Kidney (tissue), 13 donors: ENCODE measurements at regions not wholly inside any gene's neighbourhood (a gene's known extent, or its start where the extent isn't known, plus 50 kb on each side); places are given as distances from the start of the nearest gene placed in this dataset.

Experiments used
- DNase-seq, 5 donors: peaks; one replicate each; pipeline ENCODE4 v3.0.0-alpha.2; 2013 to 2020
- FAIRE-seq: peaks from 2 replicates; lab custom pipeline; 2012; peaks lifted over from hg19 to GRCh38; lab: Jason Lieb, UNC
- H3K27ac ChIP-seq, 2 donors: one replicate each; pipeline ENCODE4 v1.7.0; 2013; ENCODE audit warnings: low read depth in 2 of 2, low read length in 2 of 2, inconsistent platforms in 1 of 2
- H3K27me3 ChIP-seq: one replicate; pipeline ENCODE4 v1.7.1; 2013; ENCODE audit warnings: low read length, inconsistent platforms; ENCODE audit not compliant: control insufficient read depth, insufficient read depth
- H3K36me3 ChIP-seq, 3 donors: one replicate each; pipeline versions ENCODE4 v1.7.0 to v1.7.1; 2013; ENCODE audit warnings: low read length in 3 of 3, control low read depth in 1 of 3, inconsistent platforms in 1 of 3; ENCODE audit not compliant: insufficient read depth in 3 of 3, control insufficient read depth in 2 of 3
- H3K4me1 ChIP-seq, 3 donors: one replicate each; pipeline versions ENCODE4 v1.7.0 to v1.7.1; 2013; ENCODE audit warnings: low read length in 3 of 3, inconsistent platforms in 1 of 3, low read depth in 1 of 3; ENCODE audit not compliant: control insufficient read depth in 2 of 3, insufficient read depth in 2 of 3
- H3K4me3 ChIP-seq, 3 donors: one replicate each; pipeline versions ENCODE4 v1.7.0 to v1.8.1; 2013; ENCODE audit warnings: low read length in 3 of 3, control low read depth in 1 of 3, inconsistent platforms in 1 of 3
- H3K9ac ChIP-seq, 3 donors: one replicate each; pipeline versions ENCODE4 v1.7.0 to v1.7.1; 2013; ENCODE audit warnings: low read length in 3 of 3, control low read depth in 1 of 3, inconsistent platforms in 1 of 3
- H3K9me3 ChIP-seq, 3 donors: one replicate each; pipeline versions ENCODE4 v1.7.0 to v1.7.1; 2013; ENCODE audit warnings: low read length in 3 of 3, control low read depth in 1 of 3, inconsistent platforms in 1 of 3; ENCODE audit not compliant: control insufficient read depth in 2 of 3, insufficient read depth in 1 of 3
- intact Hi-C: fragments of 100-400 bp; cut with DNase I; formaldehyde crosslinking; loops from one replicate; pipeline ENCODE4 v1.11.1; 2022
- TF ChIP-seq, protein P1 (sequence below): IDR thresholded peaks from 3 replicates; pipeline ENCODE4 v1.5.1; 2012; ENCODE audit warnings: mild to moderate bottlenecking, moderate library complexity, borderline replicate concordance; ENCODE audit not compliant: insufficient read depth; ENCODE audit errors: extremely low read depth
- donor health status: control.
- donor health status: control.
- donor health status: control.
- donor health status: control.
- donor health status: control.
- donor health status: DM: yes; HTN: yes; CAD: no.
- donor health status: Normal renal cell carcinoma (clear cell type).

DNA sequence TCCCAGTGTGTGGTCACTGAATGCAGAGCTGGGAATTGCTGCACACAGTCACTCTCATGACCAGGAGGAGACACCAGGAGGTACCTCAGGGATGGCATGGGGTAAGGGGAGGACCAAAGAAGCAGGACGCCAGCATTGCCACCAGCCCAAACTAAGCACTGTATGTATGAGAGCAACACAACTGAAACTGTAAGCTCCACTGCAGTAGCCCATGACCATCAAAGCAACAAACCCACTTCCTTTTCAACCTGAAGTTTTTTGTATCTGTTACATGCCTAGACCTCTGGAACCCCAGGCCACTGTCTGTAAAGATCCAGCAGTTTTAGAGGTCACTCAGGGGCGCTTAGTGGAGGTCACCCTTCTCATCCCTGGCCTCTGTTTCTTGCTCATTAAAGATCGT lies 164.3 kb downstream of the SETD4 start:
- TF ChIP-seq, protein P1, sequence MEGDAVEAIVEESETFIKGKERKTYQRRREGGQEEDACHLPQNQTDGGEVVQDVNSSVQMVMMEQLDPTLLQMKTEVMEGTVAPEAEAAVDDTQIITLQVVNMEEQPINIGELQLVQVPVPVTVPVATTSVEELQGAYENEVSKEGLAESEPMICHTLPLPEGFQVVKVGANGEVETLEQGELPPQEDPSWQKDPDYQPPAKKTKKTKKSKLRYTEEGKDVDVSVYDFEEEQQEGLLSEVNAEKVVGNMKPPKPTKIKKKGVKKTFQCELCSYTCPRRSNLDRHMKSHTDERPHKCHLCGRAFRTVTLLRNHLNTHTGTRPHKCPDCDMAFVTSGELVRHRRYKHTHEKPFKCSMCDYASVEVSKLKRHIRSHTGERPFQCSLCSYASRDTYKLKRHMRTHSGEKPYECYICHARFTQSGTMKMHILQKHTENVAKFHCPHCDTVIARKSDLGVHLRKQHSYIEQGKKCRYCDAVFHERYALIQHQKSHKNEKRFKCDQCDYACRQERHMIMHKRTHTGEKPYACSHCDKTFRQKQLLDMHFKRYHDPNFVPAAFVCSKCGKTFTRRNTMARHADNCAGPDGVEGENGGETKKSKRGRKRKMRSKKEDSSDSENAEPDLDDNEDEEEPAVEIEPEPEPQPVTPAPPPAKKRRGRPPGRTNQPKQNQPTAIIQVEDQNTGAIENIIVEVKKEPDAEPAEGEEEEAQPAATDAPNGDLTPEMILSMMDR, result no peak
- FAIRE-seq, result no peak
- no peak for DNase-seq
- intact Hi-C loops, result no loop called here
- Histone ChIP-seq H3K27me3 (no peaks in the 10 kb centered on the region), H3K27ac (no peak overlapping the region), H3K4me3 (no peak overlapping the region), H3K9ac (no peak overlapping the region), H3K36me3 (no peaks in the 10 kb centered on the region), H3K4me1 (no peaks in the 10 kb centered on the region), H3K9me3 (peaks cover 0 to 4% (median 0%) of the 10 kb centered on the region in 3 donors)

DNA sequence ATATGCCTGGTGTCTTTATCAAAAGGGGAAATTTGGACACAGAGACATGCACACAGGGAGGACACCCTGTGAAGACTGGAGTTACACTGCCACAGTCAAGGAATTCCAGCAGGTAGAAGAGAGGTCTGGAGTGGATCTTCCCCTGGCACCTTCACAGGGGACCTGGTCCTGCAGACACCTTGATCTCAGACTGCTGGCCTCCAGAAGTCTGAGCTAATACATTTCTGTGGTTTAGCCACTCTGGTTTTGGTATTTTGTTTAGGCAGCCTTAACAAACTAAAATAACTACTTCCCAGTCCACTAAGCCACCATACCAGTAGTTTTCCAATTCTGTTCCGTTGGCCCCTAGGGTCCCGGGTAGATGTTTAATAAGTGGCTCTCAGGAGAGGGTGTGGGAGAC lies 164.7 kb downstream of the SETD4 start:
- peaks cover 0 to 4% (median 0%) of the 10 kb centered on the region in 3 donors for H3K9me3 ChIP-seq
- H3K9ac ChIP-seq, result no peak overlapping the region
- intact Hi-C loops, result no loop called here
- DNase-seq (no peak), FAIRE-seq (no peak)
- H3K27ac ChIP-seq, result no peak overlapping the region
- no peaks in the 10 kb centered on the region for H3K36me3 ChIP-seq
- no peaks in the 10 kb centered on the region for H3K4me1 ChIP-seq
- TF ChIP-seq, protein P1, result no peak
- H3K4me3 ChIP-seq, result no peak overlapping the region
- no peaks in the 10 kb centered on the region for H3K27me3 ChIP-seq

DNA sequence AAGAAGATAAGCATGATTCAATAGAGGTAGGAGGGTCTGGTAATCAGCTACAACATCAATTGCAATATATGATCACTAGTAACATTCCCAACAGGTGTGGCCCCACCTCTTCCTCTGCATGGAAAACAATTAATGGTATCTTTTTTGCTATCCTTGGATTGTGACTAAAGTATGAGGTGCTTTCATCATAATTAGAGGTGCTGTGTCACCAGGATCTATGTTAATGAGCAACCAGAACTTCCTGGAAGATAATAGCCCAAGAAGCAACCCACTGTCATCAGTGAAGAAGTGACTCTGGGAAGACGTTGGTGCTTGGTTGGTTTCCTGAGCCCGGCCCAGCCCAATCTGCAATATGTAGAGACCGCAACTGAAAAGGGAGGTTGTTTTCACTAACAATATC lies 167.2 kb downstream of the SETD4 start:
- Histone ChIP-seq H3K27me3 (no peaks in the 10 kb centered on the region), H3K9ac (no peak overlapping the region), H3K27ac (no peak overlapping the region), H3K4me1 (no peaks in the 10 kb centered on the region), H3K36me3 (no peaks in the 10 kb centered on the region), H3K4me3 (no peak overlapping the region), H3K9me3 (peaks cover 0 to 4% (median 0%) of the 10 kb centered on the region in 3 donors)
- no peak for FAIRE-seq
- intact Hi-C loops, result no loop called here
- no peak for DNase-seq
- TF ChIP-seq, protein P1, result no peak

DNA sequence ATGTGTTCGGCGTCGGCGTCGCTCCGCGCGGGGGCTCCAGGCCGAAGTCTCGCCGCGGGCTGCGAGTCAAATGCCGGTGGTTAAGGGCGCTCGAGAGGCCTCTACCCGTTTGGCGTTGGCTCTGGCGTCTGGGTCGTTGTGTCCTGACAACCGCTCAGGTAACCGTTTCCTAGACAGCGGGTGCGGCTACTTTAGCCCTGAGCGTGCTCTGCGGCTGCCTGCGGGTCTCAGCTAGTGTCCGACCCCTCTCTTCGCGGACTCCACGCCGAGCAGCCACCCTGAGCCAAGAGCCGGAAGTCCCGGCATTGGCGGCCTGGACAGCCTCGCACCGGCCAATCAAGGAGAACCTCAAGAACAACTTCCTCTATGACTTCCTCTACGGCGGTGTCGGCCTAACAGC lies 173.4 kb downstream of the SETD4 start:
- Histone ChIP-seq H3K4me3 (no peak overlapping the region), H3K4me1 (no peaks in the 10 kb centered on the region), H3K27ac (no peak overlapping the region), H3K36me3 (no peaks in the 10 kb centered on the region), H3K9me3 (no peaks in the 10 kb centered on the region), H3K27me3 (no peaks in the 10 kb centered on the region), H3K9ac (no peak overlapping the region)
- intact Hi-C loops, result no loop called here
- TF ChIP-seq, protein P1, result no peak
- DNase-seq, result no peak
- FAIRE-seq, result no peak
